ENCODE measurements at regions not wholly inside any gene's neighbourhood (a gene's known extent, or its start where the extent isn't known, plus 50 kb on each side); places are given as distances from the start of the nearest gene placed in this dataset.

DNA sequence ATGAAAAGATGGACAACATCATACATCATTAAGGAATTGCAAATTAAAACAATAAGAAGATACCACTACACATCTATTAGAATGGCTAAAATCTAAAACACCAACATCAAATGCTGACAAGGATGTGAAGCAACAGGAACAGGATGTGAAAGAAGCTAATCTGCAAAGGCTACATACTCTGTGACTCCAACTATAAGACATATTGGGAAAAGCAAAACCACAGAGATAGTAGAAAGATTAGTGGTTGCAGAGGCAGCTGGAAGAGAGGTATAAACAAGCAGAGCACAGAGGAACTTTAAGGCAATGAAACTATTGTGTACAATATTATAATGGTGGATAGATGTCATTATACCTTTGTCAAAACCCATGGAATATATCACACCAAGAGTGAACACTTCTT, 393.7 kb upstream of the RAB6C start:
- no peaks in the 10 kb centered on the region for H3K4me1 ChIP-seq (ENCODE audit: control insufficient read depth in 1 of 2, insufficient read depth in 1 of 2, low read depth in 1 of 2, low read length in 1 of 2)
- TF ChIP-seq, protein P1, sequence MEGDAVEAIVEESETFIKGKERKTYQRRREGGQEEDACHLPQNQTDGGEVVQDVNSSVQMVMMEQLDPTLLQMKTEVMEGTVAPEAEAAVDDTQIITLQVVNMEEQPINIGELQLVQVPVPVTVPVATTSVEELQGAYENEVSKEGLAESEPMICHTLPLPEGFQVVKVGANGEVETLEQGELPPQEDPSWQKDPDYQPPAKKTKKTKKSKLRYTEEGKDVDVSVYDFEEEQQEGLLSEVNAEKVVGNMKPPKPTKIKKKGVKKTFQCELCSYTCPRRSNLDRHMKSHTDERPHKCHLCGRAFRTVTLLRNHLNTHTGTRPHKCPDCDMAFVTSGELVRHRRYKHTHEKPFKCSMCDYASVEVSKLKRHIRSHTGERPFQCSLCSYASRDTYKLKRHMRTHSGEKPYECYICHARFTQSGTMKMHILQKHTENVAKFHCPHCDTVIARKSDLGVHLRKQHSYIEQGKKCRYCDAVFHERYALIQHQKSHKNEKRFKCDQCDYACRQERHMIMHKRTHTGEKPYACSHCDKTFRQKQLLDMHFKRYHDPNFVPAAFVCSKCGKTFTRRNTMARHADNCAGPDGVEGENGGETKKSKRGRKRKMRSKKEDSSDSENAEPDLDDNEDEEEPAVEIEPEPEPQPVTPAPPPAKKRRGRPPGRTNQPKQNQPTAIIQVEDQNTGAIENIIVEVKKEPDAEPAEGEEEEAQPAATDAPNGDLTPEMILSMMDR (IDR thresholded peaks at IDR 0.05): no peak
- no peak overlapping the region for H3K4me3 ChIP-seq (ENCODE audit: low read depth in 1 of 2, low read length in 1 of 2)

DNA sequence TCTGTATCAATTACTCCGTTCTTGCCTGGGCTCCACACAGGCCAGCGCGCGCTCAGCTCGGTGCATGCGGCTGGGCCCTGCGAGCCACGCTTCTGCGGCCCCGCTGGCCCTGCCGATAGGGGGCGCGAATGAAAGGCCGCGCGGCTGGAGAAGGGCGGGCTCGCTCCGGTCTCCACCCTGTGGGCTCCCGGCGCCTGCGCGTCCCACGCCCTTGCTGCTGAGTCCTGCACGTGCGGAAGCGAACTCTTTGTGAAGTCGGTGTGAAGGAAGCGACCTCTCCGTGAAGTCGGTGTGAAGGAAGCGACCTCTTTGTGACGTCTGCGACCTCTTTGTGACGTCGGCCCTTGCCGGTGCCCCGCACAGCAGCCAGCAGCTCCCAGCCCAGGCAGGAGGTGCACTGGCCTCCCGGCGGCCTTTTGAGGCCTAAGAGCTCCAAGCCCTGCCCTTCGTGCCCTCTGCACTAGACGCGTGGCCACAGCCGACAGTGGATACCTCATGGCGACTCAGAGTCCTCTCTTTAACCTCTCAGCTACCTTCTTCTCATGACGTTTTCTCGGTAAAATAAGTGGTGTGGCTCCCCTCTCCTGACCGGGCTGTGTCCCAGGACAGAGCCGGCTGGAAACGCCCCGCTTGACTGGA, 391.9 kb upstream of the RAB6C start:
- no peaks in the 10 kb centered on the region for H3K27me3 ChIP-seq
- H3K36me3 ChIP-seq: no peaks in the 10 kb centered on the region
- H3K4me1 ChIP-seq (ENCODE audit: control insufficient read depth in 1 of 2, insufficient read depth in 1 of 2, low read depth in 1 of 2, low read length in 1 of 2): no peaks in the 10 kb centered on the region
- no peak overlapping the region for H3K4me3 ChIP-seq (ENCODE audit: low read depth in 1 of 2, low read length in 1 of 2)
- H3K27ac ChIP-seq: no peak overlapping the region
- TF ChIP-seq, protein P1 (IDR thresholded peaks at IDR 0.05): no peak
- H3K9me3 ChIP-seq: no peaks in the 10 kb centered on the region

More for the DNA sequence above, 393.7 kb upstream of the RAB6C start:
- H3K27ac ChIP-seq: no peak overlapping the region
- no peaks in the 10 kb centered on the region for H3K9me3 ChIP-seq
- H3K27me3 ChIP-seq: no peaks in the 10 kb centered on the region
- no peaks in the 10 kb centered on the region for H3K36me3 ChIP-seq

DNA sequence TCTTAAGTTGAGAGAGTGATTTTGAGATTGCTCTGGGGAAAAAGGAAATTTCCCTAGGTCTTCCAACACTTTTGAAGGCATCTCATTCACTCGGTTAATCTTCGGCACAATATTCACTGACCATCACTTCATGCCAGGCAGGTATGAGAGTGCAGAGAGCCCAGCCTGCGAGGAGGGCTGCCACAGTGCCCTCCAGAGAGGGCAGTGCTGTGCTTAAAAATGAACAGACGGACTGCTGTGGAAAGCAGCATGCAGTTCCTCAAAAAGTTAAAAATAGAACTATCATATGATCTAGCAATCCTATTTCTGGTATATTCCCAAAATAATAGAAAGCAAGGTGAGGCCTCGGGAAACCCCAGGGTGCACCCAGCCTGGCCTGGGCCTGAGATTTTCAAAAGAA, 374.9 kb upstream of the RAB6C start:
- Histone ChIP-seq H3K4me3 (ENCODE audit: low read depth in 1 of 2, low read length in 1 of 2) (no peak overlapping the region), H3K27me3 (no peaks in the 10 kb centered on the region), H3K9me3 (no peaks in the 10 kb centered on the region), H3K4me1 (ENCODE audit: control insufficient read depth in 1 of 2, insufficient read depth in 1 of 2, low read depth in 1 of 2, low read length in 1 of 2) (no peaks in the 10 kb centered on the region), H3K36me3 (no peaks in the 10 kb centered on the region), H3K27ac (no peak overlapping the region)
- TF ChIP-seq, protein P1 (IDR thresholded peaks at IDR 0.05): no peak

DNA sequence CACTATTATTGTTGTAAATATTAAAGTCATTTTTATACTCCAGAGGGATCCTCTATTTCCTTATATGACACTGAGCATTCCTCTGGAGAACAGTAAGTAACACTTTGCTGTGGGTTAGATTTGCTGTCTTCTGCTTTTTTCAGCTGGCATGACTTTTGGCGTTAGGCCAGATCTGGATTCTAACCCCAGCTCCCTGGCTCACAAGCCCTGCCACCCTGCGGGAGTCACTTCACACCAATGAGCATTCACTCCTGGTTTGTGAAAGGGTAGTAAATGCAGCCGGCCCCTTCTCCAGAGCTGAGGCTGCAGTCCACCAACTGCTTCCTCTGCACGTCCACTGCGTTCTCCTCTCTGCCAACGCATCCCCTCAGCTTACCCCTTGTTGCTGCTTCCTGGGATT, 373.8 kb upstream of the RAB6C start:
- TF ChIP-seq, protein P1 (IDR thresholded peaks at IDR 0.05): no peak
- no peaks in the 10 kb centered on the region for H3K9me3 ChIP-seq
- no peak overlapping the region for H3K4me3 ChIP-seq (ENCODE audit: low read depth in 1 of 2, low read length in 1 of 2)
- H3K36me3 ChIP-seq: no peaks in the 10 kb centered on the region
- H3K4me1 ChIP-seq (ENCODE audit: control insufficient read depth in 1 of 2, insufficient read depth in 1 of 2, low read depth in 1 of 2, low read length in 1 of 2): no peaks in the 10 kb centered on the region
- no peaks in the 10 kb centered on the region for H3K27me3 ChIP-seq
- no peak overlapping the region for H3K27ac ChIP-seq

DNA sequence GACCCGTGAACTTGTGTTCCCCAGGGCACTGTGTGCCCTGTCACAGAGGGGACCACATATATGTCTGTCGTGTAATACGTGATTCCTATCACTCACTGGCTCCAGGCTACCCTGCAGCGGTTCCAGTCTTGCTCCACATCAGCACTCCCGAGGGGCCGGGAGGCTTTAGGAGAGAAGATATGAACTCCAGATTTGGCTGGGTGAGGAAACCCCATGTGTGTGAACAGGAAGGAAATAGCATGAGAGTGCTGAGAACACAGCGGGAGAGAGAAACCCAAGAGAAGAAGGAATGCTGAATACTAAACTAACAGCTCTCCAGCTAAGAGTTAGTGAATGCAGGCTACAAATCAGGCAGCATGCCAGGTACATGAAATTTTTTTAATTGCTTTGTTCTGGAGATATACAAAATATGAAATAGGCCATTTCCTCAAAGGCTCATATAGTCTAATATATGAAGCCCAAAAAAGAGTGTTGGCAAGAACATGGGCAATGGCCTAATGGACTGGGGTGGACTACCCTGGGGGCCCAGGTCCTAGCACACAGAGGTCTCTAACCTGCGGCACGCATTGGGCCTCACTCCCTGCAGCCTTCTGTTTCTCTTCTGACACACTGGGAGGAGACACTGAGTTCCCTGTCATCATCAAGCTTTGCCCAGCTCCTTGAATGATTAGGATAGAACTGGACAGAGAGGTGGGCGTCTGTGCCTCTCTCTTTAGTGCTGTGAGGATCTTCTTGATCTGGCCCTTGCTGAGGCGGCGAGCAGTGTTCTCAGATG, 372.8 kb upstream of the RAB6C start:
- H3K27ac ChIP-seq: no peak overlapping the region
- H3K4me3 ChIP-seq (ENCODE audit: low read depth in 1 of 2, low read length in 1 of 2): no peak overlapping the region
- no peaks in the 10 kb centered on the region for H3K36me3 ChIP-seq
- TF ChIP-seq, protein P1 (IDR thresholded peaks at IDR 0.05): no peak
- no peaks in the 10 kb centered on the region for H3K9me3 ChIP-seq
- H3K4me1 ChIP-seq (ENCODE audit: control insufficient read depth in 1 of 2, insufficient read depth in 1 of 2, low read depth in 1 of 2, low read length in 1 of 2): no peaks in the 10 kb centered on the region
- H3K27me3 ChIP-seq: no peaks in the 10 kb centered on the region
